CD4-positive, alpha-beta T cell treated with Interferon alpha-2 for 1 hour (primary cell): ENCODE measurements at regions not wholly inside any gene's neighbourhood (a gene's known extent, or its start where the extent isn't known, plus 50 kb on each side); places are given as distances from the start of the nearest gene placed in this dataset.
"Not testable (repeated sequence)": the region's sequence is repeated elsewhere in the genome, so short reads cannot be mapped to it uniquely, and the experiment has no call there.

Experiments used
- DNase-seq, 2 donors: peaks; one replicate each; pipeline ENCODE4 v3.0.0-alpha.2; 2020 to 2022

DNA sequence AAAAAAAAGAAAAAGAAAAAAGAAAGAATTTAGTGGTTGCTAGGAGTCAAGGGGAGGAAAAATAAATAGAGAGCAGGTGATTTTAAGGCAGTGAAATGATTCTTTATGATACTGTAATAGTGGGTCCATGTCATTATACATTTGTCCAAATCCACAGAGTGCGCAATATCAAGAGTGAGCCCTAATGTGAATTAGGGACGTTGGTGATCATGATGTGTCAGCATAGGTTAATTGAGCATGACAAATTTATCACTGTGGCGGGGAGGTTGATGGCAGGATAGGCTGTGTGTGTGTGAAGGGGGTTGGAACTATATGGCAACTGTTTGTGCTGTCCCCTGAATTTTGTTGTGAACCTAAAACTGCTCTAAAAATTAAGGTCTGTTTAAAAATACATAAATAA lies 357.8 kb downstream of the ICE1 start:
- no peak for DNase-seq

DNA sequence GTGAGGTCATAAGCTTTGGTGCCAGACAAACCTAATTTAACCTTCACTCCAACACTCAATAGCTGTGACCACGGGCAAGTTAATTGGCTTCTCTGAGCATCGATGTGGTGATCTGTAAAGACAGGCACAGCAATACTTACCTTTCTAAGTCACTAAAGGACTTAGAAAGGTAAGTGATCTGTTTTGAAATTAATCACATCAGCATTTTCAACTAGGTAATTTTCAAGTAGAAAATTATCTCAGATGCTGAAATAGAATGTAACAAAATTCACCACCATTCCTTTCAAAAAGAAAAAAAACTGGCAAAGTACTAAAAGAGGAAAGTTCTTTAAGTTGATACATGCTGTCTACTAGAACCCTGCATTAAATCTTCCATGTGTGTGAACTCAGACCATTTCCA lies 354.5 kb downstream of the ICE1 start:
- DNase-seq = no peak

DNA sequence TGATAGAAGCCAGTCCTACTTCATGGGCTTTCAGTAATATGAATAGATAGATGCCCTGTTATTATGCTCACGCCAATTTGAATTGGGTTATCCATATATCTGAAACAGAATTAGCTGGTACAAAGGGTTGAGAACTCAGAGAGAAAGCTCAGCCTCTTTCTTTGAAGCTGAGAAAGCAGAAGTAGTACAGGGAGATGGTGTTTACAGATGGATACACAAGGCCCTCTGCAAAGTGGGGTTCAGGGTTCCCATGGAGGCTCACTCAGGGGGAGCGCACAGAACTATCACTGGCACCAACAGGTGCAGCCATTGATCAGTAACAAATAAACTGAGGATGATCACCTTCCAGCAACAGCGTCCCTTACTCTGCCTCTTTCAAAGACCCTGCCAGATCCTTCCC lies 349.7 kb downstream of the ICE1 start:
- DNase-seq = no peak

DNA sequence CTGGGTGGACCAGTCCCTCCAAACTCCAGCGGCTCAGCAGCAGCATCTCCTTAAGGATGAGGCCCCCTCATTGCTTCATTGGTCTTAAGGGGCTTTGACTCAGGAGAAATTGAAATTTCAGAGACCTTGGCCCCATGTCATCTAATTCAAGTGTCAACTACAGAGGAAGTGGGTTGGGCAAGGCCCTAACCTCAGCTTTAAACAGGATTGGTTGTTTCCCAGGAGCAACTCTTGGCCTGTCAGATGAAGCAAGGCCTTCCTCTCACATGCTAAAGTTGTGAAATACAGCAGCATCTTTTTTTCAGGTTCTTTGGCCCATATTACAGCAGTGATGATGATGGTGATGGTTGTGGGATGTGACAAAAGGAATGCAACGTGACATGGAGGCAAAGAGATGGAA lies 348.3 kb downstream of the ICE1 start:
- DNase-seq = no peak

DNA sequence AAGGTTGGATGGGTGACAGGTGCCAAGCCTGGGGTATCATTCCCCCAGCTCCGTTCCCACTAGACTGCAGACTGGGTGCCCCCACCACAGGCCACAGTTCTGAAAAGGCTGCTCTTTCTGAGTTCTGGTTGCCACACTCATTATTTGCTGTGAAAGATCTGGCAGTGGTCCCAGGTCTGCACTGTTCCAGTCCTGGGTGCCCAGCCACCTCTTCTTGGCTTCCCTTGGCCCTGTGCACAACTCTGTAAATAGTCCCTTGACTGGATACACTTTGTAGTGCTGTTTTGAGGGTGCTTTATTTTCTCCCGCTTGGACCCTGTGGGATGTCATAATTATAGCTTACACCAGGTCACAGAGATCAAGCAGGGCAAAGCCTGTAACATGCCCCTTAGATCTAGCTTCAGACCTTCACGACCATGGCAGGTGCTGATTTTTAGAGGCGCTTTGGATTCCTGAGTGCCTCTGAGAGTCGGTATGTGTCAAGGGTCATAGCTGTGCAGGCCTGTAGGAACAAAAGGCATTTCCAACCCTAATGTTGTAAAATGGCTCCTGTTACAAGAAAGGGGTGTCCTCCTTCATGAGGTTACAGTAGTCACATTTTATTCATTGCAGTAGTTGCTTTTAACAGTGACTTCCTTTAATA lies 344.9 kb downstream of the ICE1 start:
- no peak for DNase-seq

DNA sequence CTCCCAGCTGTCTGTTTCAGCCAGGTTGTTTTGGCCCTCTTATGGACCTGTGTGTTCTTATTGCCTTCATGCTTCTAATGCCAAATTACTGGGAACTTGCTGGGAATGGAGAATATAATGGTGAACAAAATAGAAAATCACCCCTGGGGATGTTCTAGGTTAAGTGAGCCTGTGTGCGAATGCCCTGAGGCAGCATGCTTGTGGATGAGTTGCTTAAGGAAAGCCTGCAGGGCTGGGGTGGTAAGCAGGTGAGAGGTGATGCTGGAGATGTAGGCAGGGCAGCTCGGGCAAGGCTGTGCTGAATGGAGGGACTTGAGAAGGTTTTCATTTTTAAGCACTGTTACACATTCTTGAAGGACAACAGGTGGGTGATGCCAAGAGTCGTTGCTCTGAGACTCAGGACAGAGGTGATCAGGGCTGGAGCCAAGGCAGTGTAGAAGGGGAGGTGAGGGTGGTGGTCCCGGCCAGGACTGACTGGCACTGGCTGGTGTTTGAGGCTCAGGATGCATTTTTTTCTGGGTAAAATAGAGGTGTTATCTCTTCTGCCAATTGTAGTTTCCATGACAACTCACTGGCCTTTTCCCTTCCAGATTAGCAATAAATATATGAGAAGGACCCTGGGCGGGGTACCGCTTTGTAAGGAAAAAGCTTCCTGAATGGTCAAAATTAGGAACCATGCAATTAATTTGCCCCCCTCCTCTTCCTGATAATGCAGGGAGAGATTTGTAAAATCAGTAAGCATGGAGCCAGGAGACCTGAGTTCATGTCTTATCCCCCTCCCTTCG lies 342.8 kb downstream of the ICE1 start:
- no peak for DNase-seq

DNA sequence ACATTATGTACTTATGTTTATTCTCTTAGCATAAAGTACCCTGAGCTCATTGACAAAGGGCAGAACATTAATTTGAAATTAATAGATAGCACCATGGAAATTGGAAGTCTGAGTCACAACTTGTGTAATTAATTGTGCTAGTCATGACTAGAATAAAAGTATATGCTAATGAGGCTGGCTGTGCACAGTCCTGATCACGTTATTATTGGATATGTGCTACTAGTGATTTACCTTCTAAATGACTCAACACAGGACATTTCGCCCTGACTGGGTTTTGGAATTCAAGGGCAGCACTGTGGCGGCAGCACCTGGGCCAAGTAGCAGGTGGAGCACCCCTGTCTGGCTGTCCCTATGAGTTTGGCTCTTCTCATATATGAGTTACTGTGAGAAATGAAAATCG lies 341.8 kb downstream of the ICE1 start:
- no peak for DNase-seq

DNA sequence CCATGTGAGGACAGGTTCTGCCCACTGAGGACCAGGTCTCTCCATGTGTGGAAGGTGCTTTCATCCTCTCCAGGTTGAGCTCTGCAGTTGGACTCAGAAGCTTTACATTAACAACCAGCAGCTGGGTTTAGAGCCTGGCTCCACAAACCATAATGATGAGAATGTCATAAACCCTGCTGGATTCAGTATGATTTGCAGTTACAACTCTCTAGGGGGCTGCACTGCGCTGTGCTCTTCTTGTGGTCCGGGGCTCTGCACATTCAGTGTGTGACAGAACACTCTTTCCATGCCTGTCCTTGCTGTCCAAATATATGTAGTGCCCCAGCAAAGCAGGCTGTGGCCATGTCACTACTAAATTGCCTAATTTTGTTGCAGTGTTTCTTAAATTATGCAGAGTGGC lies 334.3 kb downstream of the ICE1 start:
- no peak for DNase-seq

DNA sequence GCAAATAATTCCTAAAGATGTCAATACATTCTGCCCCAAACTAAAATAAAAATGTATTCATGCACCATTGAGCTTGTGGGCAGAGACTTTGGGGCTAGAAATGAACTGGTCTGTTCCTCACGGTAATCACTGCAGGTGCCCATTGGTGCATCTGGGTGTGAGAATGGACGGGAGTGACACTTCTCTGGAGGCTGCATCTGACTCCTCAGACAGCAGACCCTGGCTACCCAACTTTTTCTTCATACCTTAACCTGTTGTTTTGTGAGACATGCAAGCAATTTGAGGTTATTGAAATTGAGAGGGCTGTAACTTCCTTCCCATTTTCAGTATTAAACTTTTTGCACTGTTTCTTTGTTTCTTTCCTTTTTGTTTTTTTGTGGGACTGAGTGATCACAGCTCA lies 333.4 kb downstream of the ICE1 start:
- DNase-seq = peak in 1 of 2 donors; percentile 9

DNA sequence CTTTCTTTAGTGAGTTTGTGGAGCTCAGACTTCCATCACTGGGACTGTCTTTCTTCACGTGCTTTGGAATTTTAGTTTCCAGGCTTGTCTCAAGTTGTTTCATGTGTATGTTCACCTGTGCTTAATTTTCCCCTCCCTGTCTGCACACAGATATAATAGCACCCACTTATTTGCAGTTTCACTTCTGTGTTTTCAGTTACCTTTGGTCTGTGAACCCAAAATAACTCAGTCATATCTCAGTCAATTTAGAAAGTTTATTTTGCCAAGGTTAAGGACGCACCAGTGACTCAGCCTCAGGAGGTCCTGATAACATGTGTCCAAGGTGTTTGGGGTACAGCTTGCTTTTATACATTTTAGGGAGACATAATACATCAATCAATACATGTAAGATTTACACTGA lies 330.4 kb downstream of the ICE1 start:
- no peak for DNase-seq

DNA sequence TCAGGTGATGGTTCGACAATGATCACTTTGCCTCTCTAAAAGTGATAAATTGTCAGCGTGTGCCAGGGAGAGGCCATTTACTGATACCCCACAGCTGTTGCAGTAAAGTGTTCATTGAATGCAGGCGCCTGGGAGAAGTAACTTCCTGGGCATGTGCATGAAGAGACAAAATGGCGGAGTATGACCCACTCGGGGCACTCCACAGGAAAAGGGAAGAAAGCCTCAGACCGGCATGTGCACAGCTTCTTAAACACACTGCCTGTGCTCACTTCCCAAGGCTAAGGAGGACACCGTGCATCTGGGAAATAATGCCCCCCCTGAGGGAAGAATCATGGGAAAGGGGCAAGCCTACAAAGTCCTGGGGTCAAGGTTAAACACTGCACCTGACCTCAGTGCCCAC lies 329.5 kb downstream of the ICE1 start:
- no peak for DNase-seq

DNA sequence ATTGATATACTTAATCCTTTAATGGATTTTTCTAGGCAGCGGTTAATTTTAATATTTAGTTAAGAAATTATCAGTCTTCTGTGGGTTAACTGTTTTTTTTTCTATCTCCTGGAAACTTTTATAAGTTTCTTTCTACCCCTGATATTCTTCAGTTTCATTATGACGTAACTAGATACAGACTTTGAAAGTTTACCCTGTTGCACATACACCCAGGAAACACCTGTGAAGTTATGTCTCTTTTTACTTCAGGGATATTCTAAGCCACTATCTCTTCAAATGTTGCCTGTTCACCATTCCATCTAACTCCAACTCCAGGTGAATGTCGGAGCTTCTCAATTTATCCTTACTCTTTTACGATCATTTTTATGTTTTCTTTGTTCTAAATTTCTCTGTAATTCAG lies 329.0 kb downstream of the ICE1 start:
- no peak for DNase-seq

DNA sequence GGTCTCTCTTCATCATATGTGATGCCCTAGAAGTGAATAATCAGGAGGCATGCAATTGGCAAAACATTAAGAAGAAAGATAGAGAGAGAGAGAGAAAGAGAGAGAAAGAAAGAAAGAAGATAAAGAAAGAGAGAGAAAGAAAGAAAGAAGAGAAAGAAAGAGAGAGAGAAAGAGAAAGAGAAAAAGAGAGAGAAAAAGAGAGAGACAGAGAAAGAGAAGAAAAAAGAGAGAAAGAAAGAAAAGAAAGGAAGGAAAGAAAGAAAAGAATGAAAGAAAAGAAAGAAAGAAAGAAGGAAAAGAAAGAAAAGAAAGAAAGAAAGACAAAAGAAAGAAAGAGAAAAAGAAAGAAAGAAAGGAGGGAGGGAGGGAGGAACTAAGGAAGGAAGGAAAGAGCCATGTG lies 318.9 kb downstream of the ICE1 start:
- DNase-seq = no peak

DNA sequence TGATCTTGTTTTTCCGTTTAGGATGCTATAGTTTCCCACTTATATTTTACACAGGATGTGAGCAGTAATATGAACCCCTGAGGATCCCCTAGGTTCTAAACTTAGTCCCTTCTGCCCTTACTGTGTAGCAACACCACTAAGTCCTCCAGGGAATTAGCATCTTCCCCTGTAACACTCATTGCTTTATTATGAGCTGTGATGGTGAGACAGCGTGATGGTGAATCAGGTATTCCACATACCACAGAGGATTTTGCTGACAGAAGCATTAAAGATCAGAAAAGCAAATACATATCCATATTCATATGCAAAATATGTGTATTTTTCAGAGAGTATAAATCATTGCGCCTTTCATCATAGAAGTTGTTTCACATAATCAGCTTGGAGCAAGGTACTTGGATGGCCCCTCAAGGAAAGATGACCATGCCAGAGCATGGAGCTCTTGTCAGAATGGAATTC lies 317.0 kb downstream of the ICE1 start:
- no peak for DNase-seq

DNA sequence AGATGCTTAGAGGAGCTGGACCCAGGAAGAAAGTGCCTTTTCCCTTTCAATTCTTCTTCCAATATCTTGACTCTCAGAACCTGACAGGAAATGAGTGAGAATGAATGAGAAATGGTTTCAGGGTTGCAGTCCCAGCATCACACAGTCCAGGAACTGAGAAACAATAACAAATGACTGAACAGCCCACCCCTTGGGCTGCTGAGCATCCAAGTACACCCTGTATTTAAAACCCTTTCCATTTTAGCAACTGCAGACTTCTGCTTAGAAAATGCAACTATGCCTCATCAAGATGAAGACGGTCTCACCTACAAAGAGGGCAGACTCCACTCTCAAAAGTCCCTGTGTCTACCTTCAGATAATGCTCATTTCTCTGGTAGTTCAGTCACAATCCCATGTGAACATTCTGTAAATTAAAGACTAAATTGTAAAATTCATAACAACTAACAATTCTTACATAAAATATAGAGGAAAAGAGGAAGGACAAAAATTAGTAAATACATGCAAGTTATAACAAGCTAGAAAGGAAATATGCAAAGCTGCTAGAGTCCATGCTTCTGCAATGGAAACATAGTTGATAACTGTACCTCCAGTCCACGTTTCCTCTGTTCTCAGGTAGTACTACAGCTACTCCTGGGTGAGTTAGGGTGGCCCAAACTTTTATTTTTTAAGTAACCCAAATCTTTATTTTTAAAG lies 316.5 kb downstream of the ICE1 start:
- no peak for DNase-seq

DNA sequence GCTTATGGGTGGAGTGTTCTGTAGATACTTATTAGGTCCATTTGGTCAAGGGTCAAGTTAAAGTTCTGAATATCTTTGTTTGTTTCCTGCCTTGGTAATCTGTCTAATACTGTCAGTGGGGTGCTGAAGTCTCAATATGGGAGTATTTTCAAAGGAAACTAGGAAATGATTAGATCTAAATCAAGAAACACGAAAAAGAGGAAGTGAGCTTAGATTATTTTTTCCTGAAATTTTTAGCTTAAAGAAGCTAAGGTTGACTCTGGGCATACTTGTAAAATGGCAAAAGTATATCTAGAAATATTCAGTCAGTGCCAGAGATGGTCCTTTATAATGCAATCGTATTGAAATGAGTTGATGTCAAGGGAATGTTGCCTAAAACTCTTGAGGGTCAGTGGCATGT lies 313.5 kb downstream of the ICE1 start:
- no peak for DNase-seq

DNA sequence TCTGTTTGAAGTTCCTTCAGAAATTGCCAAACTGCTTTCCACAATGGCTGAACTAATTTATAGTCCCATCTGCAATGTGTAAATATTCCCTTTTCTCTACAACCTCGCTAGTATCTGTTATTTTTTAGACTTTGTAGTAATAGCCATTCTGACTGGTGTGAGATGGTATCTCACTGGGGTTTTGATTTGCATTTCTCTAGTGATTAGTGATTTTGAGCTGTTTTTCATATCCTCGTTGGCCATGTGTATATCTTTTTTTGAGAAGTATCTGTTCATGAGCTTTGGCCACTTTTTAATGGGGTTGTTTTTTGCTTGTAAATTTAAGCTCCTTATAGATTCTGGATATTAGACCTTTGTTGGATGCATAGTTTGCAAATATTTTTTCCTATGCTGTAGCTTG lies 310.6 kb downstream of the ICE1 start:
- DNase-seq = not testable (repeated sequence)

DNA sequence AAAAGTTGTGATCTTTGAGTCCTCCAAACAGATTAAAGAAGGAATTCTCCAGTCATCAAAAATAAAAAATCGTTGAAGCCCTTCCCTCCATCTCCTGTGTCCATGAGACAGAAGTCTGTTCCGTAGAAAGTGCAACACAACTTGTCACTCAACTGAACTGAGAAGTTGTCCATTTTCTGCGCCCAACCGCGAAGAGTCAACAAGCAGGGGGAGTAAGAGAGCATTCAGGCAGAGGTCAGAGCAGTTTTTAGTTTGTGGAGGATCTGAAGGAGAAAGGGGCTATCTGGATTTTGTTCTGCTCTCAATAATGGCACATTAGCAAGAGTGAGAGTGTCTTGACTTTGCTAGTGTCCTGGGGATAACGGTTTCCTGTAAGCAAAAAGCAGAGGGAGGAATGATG lies 303.9 kb downstream of the ICE1 start:
- DNase-seq = no peak

DNA sequence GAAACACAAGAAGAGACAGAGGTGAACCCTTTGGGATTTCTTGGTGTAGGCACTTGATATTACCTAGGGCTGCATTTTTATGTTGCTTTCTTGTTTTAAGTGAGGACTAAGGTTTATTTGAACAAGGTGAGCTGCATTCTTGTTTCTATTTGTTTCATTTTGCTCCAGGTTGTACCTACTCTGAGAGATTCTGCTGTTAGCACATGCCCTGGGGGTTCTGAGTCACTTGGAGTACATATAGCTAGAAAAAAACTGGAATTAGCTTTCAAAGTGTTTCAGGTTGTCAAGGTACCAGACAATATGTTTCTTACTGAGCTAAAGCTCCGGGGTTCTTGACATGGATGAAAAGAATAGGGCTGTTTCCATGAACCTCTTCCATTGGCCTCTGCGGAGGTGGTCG lies 299.4 kb downstream of the ICE1 start:
- DNase-seq = no peak

DNA sequence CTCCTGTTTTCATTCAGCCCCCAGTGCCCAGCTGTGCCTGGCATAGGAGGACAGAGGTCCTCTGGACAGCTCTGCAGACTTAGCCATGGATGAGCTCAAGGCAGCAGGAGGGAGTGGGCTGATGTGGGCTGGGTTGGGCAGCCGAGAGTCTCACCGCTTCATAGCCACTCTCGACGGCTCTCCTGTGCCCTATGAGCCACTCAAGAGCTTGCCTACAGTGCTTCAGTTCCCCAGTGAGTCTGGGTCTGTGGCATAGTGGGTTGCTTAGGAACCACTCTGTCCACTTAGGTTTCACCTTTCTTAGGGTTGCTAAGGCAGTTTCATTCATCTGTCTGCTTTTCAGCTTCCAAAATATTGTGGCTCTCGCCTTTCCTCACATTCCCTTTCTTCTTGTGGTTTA lies 296.8 kb downstream of the ICE1 start:
- no peak for DNase-seq

DNA sequence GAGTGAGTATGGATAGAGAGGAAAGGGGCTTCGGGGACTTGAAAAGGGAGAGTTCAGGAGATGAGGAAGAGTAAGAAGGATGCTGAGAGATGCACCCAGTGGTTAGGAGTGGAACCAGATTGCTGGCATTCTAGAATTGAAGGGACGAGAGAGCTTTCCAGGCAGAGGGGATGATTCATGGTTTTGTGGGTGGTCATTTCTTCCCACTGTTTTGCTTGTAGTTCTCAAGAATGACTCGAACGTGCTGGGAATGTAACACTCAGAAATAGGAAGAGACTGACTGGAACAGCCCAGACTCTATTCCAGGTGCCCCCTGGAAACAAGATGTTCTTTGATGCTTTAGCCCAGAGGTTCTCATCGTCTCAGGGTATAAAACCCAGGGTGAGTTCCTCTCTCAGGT lies 294.2 kb downstream of the ICE1 start:
- no peak for DNase-seq

DNA sequence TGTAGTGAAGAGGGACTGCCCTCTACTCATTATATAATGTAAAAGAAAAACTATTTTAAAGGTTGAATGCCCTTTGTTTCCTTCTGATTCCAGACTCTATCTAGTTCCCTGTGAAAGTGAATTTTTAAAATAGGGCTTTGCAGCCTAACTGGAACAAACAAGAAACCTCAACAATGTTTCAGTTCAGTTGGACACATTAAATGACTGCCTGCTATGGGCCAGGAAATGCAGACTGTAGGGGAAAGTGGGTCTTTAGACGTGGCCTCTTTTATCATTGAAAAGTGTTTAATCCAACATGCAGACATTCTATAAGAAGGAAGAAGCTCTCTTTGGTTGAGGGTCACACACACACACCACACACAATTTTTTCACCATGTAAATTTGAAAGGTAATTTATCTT lies 289.1 kb downstream of the ICE1 start:
- no peak for DNase-seq

DNA sequence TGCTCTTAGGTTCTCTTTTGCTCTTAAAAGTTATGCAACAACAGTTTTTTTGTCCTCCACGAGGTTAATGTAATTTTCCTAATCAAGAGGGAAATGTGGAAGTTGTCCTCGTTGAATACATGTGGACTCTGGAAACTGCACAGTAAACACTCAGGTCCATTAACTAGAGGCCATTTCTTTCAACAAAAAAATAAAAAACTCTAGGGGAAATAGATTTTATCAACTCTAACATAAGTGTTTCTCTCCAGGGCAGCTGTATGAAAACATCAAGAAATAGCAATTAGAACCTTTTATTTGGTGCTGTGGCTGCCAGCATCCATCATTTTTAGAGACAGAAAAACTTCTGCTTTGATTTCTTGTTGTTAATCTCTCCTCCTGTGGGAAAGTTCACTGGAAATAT lies 288.6 kb downstream of the ICE1 start:
- no peak for DNase-seq

DNA sequence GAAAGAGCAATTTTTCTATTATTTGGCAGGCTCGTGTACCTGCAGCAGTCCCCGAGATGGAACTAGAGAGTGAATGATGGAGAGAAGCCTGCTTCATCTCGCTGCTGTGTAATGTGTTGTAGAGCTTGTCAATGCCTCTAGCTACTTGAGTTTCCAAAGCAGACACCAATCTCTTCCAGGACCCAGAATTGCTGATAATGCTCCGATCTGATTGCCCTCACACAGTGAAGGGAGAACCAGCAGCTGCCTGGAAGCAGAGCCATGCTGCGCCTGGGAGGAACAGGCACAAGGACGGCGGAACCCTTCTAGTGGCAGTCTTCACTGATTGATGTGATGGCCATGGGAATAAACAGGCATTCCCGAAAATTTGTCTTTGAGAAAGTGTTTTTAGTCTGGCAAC lies 288.0 kb downstream of the ICE1 start:
- DNase-seq = no peak
